HFF-Myc (cell line): ENCODE measurements at regions not wholly inside any gene's neighbourhood (a gene's known extent, or its start where the extent isn't known, plus 50 kb on each side); places are given as distances from the start of the nearest gene placed in this dataset.

Source experiments
- DNase-seq: peaks from one replicate; pipeline ENCODE4 v3.0.0-alpha.2; 2011; ENCODE audit warnings: low read depth; ENCODE audit errors: extremely low read depth
- H3K4me3 ChIP-seq: replicated peaks from 2 replicates; pipeline ENCODE4 v1.5.1; 2011; ENCODE audit warnings: low read depth, mild to moderate bottlenecking, control low read depth, low read length
- CTCF ChIP-seq: IDR thresholded peaks from 2 replicates; pipeline ENCODE4 v1.5.1; 2012; ENCODE audit warnings: mild to moderate bottlenecking, low read depth, low read length, control low read depth; ENCODE audit errors: missing control alignments

- H3K4me3 ChIP-seq, result no peak overlapping the region
- TF ChIP-seq CTCF, result no peak
- DNase-seq, result no peak
Observed at GRCh38 chr5:128736553-128736952, 198.5 kb upstream of the FBN2 start.

GRCh38 chr5:128749136-128749898, 211.3 kb upstream of the FBN2 start:
- no peak for DNase-seq
- TF ChIP-seq CTCF, result no peak
- H3K4me3 ChIP-seq, result no peak overlapping the region

- no peak for TF ChIP-seq CTCF
- H3K4me3 ChIP-seq, result no peak overlapping the region
- DNase-seq, result no peak
Observed at GRCh38 chr5:128750155-128750554, 212.1 kb upstream of the FBN2 start.

- TF ChIP-seq CTCF, result no peak
- DNase-seq, result no peak
- no peak overlapping the region for H3K4me3 ChIP-seq
Observed at GRCh38 chr5:128757196-128757959, 207.9 kb upstream of the SLC27A6 start.

- no peak overlapping the region for H3K4me3 ChIP-seq
- TF ChIP-seq CTCF, result no peak
- DNase-seq, result no peak
Observed at GRCh38 chr5:128762661-128763306, 202.5 kb upstream of the SLC27A6 start.

GRCh38 chr5:128763321-128763720, 202.0 kb upstream of the SLC27A6 start:
- no peak overlapping the region for H3K4me3 ChIP-seq
- no peak for DNase-seq
- TF ChIP-seq CTCF, result no peak
